NCI-H146 (cell line): ENCODE measurements at regions not wholly inside any gene's neighbourhood (a gene's known extent, or its start where the extent isn't known, plus 50 kb on each side); places are given as distances from the start of the nearest gene placed in this dataset.

Source experiments
- DNase-seq: peaks from one replicate; lab custom pipeline; 2025; lab: John Stamatoyannopoulos, UW

DNA sequence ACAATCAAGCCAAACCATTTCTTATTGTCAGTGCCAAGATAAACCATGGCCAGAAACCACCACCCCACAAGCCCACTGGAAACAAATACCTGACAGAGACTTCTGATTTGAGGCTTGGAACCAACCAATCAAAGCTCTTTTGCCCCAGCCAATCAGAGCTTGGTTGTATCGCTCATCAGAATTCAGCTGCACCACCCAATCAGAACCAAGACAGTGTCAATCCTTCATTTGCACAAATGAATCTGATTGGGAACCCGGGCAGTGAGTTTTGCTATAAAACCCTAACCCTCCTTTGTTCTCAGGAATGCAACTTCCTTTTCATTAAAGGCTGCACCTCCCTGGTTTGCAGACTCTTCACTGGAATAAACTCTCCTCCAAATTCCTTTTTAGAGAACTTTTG lies 87.4 kb downstream of the ELAPOR2 start:
- no peak for DNase-seq

DNA sequence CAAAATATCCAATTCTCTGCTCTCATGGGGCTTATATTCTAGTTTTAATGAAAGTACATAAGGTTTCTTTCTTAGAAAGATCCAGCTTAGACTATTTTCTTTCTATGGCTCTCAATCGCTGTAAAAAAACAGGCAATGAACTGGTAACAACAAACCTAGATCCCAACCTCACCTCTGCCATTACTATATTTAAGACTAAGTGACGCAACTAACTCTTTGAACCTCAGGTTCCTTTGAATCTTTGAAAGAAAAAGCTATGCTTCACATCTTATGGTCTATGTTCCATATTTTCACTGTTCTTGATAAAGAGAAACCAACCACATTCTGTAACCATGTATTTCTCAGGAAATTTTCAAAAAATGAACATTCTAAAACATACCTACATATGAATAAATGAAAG lies 88.5 kb downstream of the ELAPOR2 start:
- no peak for DNase-seq

DNA sequence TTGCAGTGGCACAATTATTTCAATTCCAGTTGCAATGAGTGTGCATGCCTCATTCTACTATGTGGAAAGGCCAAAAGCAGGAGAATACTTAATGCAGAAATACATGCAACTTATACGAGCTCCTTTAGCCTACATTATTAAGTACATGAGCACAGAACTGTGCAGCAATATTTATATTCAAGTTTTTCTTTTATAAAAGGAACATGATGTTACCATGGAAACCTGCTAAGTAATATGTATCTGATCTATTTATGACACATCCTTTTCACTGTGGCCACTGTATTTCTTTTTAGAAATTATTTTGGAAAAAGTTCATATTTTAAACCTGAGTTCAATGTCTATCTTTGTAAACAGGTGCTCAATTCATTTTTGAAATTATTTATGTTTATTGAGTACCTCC lies 88.9 kb downstream of the ELAPOR2 start:
- DNase-seq: no peak

GRCh38 chr7:86969865-86970264 lies 89.6 kb downstream of the ELAPOR2 start:
- no peak for DNase-seq

DNA sequence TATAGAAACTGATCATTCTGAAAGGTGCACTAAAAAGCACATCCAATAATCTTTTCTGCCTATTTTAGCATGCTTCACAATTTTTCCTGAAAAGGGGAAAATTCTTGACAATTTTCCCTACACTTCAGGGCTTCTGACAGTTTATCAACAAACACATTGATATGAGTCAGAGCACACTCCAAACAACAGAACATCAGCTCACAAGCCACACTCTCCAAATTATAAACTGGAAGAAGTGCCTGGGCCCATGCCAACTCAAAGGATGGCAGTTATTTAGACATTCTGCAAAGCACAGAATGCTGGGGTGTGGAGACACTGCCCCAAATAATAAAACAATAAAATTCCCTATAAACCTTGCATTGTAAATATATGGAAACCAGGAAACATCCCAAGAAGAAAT lies 90.8 kb downstream of the ELAPOR2 start:
- DNase-seq: no peak

- no peak for DNase-seq
These were observed 92.5 kb downstream of the ELAPOR2 start for GRCh38 chr7:86966916-86967315.

DNA sequence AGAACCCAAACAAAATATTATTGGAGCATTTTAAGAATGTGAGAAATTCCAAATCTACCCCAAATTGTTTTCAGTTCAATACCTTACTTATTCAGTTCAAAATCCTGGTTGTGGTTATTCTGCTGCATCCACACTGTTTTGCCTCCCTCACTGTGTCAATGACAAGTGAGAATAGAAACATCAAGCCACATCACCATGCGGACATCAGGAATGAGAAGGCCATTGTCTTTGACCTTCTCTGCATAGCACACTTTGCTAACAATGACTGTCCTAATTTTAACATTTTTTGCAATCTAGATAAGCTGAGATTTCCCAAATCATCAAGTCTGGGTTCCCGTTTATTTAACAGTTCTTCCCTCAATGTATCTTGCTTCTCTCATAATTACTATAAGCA lies 93.7 kb downstream of the ELAPOR2 start:
- no peak for DNase-seq

- peak; percentile 7 for DNase-seq
These were observed 94.3 kb downstream of the ELAPOR2 start for GRCh38 chr7:86964973-86965726.

DNA sequence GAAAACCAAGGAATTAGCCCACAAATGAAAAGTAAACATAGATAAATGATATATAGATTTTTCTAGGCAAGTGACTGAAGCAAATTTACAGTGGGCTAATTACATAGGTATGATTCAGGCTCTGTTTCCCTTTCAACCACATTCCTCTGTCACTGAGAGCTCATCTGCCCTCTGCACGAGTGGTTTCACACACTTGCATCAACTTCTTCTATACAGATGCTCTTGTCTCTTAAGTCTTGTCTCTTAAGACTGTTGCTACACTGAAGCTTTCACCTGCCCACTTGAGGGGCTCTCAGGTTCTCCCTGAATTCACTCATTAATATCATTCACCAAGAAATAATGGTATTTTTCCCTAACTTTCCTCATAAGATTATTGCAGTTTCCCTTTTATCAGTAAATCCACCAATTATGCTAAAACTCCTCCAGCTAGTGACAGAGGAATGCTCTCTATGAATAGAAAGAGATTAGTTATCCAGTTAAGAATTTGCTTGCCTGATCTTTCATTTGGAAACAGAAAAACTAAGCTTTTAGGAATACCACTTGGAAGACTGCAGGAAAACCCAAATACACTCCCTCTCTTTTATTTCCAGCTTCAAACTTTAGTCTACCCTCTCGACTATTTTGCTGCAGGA lies 95.7 kb downstream of the ELAPOR2 start:
- DNase-seq: no peak

GRCh38 chr7:86962623-86963022 lies 96.8 kb downstream of the ELAPOR2 start:
- no peak for DNase-seq

GRCh38 chr7:86961686-86962085 lies 97.8 kb downstream of the ELAPOR2 start:
- no peak for DNase-seq

DNA sequence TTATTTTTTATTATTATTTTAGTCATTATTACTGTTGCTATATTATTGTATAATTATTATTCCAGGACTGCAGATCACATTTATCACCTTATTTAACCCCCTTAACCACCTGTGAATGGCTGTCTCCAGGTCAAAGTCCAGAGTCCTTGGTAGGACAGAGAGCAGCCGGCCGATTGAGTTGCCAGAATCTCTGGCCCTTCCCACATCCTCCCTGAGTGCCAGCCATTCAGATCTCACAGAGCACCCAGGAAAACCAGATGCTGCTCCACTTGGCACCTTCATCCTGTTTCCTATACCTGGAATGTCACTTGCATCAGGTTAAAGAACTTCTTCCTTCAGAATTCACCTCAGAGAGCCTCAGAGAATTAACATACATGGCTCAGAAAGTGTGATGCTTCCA lies 101.1 kb downstream of the ELAPOR2 start:
- DNase-seq: no peak

GRCh38 chr7:86956567-86956966 lies 102.9 kb downstream of the ELAPOR2 start:
- DNase-seq: no peak

DNA sequence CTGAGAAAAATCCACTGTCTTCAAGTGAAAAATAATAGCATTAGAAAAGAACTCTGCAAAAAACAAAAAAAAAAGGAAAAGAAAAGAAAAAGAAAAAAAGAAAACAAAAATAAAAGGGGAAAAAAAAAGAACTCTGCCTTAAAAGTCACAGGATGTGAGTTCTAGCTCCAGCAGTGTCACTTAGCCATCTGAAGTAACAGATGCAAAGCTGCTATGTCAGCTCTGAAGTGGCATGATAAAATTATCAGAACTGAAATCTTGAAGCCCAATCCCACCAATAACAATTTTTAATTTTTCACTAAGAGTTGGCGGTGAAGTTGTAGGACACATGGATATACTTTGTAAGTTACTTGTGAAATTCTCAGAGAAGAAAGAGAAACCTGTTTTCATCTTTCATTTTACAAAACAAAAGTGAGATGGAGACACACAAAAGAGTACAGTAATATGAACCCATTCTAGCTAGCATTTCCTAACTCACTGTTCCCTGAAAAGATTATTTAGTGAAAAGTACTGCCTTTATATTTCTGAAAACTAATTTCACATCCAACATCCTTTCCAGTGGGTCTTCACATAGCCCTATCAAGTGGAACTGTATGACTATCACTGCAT lies 103.5 kb downstream of the ELAPOR2 start:
- no peak for DNase-seq

- no peak for DNase-seq
These were observed 104.5 kb downstream of the ELAPOR2 start for GRCh38 chr7:86954971-86955370.

DNA sequence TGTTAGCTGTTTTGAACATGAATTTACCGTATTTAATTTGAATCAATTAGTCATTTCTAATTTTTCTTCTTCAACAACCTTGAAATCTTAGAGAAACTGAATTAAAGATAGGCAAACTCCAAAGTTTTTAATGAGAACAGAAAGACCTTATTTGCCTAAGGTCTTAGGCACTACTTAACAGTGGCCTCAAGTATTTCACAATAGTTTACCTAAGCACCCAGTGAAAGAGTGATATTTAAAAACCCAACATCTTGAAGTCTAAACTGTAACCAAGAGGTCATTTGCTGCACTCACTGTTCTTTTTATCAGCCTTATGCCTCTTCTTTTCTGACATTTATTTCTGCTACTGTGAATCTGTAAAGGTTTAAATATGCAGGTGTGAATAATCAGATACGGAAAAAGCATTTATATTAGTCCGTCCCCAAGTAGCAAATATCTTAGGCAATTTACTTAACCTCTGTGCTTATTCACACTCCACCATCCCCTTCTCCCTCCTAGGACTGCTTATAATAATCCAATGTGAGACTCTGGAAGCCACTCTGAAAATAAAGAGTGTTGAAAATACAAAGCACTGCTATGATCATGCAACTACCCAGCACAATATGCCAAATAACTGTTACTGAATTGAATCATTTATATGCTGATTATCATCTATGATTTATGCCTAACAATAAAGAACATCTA lies 105.7 kb downstream of the ELAPOR2 start:
- DNase-seq: no peak

- DNase-seq: no peak
These were observed 106.2 kb downstream of the ELAPOR2 start for GRCh38 chr7:86953219-86953618.

GRCh38 chr7:86951895-86952294 lies 107.6 kb downstream of the ELAPOR2 start:
- no peak for DNase-seq

DNA sequence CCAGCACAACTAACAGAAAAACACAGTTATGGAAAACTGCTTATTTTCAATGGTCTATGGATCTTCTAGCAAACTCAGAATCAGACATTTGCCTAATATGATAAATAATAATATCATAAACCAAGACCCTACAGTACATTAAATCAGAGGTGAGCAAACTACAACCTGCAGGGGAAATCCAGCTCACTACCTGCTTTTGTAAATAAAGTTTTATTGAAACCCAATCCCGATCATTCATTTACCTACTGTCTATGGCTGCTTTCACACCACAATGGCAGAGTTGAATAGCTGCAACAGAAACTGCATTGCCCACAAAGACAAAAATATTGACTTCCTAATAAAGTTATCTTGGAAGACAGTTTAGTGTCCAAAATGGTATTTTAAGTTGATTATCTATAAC lies 108.5 kb downstream of the ELAPOR2 start:
- no peak for DNase-seq

DNA sequence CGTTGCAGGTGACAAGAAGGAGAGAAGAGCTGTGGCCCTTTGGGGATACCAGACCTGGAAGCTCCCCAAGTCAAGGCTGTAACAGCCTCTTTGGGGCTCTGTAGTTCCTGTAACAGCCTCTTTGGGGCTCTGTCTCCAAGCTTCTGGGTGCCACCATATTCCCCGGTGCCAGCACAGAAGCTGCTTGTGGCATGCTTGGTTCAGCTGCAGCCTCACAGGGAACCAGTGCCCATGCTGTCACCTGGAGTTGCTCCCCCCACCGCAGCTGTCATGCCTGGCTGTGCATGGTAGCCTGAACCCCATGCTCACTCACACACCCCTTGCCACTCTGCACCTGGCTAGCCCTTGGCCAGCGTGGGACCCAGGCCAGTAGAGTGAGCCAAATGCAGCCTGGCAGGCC lies 109.1 kb downstream of the ELAPOR2 start:
- no peak for DNase-seq

DNA sequence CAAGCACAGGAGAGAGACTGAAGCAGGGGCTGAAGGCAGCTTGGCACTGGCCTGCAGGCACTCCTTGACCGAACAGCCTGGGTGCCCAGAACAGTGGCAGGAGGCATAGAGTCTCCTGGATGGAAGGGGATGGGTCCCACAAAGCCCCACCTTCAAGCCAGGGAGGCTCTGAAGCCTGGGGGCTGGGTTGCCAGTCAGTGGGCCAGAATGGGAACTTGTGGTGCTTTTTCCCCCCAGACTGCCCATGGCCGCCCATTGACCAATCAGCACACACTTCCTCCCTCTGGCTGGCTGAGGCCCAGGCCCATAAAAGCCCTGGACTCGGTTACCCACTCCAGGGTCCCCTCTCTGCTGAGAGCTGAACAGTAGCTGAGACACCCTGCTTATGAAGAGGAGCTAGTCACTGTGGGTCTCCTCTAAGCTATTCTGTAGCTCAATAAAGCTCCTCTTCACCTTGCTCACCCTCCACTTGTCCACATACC lies 109.6 kb downstream of the ELAPOR2 start:
- no peak for DNase-seq

DNA sequence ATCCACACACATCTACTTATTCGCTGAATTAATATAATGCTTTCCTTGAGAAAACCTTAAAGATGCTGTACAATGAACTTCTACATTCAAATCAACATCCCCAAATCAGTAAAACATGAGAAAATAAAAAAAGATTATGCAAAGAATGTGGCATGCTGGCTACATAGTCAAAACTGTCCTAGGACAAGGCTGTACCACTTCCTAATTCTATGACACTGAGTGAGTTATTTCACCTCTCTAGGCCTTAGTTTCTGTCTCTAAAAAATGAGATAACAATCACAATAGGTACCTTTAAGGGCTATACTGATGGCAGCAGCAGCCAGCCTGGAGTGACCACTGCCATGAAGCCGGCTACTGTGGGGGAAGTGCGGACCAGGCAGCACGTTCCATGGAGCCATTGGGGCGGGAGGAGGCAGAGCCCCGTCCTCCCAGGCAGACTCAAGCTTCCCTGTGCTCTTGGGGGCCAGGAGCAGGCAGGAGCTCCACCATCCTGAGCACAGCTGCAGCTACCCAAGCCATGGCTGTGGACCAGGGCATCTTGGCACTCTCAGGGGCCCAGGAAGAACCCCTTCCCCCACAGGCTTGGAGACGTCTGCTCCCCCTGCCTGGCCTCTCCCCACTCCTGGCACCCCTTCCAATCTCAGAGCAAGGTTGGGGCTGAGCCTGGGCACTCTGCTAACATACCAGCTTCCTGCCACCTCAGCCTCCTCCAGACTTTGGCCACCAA lies 110.2 kb downstream of the ELAPOR2 start:
- no peak for DNase-seq
